ENCODE measurements at regions not wholly inside any gene's neighbourhood (a gene's known extent, or its start where the extent isn't known, plus 50 kb on each side); places are given as distances from the start of the nearest gene placed in this dataset.

- Histone ChIP-seq H3K36me3 (no peaks in the 10 kb centered on the region), H3K27ac (no peak overlapping the region), H3K4me1 (no peaks in the 10 kb centered on the region), H3K9me3 (no peaks in the 10 kb centered on the region), H3K4me3 (no peak overlapping the region), H3K27me3 (peaks cover 0 to 68% of the 10 kb centered on the region in 2 donors)
- peak; percentile 33 for ATAC-seq
- intact Hi-C loops (cut with DNase I), result no loop called here
- TF ChIP-seq CTCF (IDR thresholded peaks at IDR 0.05), result no peak
- DNase-seq, result peak in 1 of 4 donors; percentile 10
Measured at GRCh38 chr11:134583397-134583990, 171.5 kb upstream of the B3GAT1 start.

GRCh38 chr11:134582770-134583095 lies 170.7 kb upstream of the B3GAT1 start:
- Histone ChIP-seq H3K4me3 (no peak overlapping the region), H3K36me3 (no peaks in the 10 kb centered on the region), H3K27ac (no peak overlapping the region), H3K9me3 (no peaks in the 10 kb centered on the region), H3K4me1 (no peaks in the 10 kb centered on the region), H3K27me3 (peaks cover 0 to 69% of the 10 kb centered on the region in 2 donors)
- DNase-seq, result no peak
- intact Hi-C loops (cut with DNase I), result no loop called here
- ATAC-seq, result no peak
- TF ChIP-seq CTCF (IDR thresholded peaks at IDR 0.05), result no peak

- DNase-seq (no peak), ATAC-seq (no peak)
- no peak for TF ChIP-seq CTCF (IDR thresholded peaks at IDR 0.05)
- Histone ChIP-seq H3K36me3 (no peaks in the 10 kb centered on the region), H3K27me3 (peaks cover 0 to 72% of the 10 kb centered on the region in 2 donors), H3K4me3 (no peak overlapping the region), H3K4me1 (no peaks in the 10 kb centered on the region), H3K9me3 (no peaks in the 10 kb centered on the region), H3K27ac (no peak overlapping the region)
- intact Hi-C loops (cut with DNase I), result no loop called here
Measured at GRCh38 chr11:134581966-134582769, 170.1 kb upstream of the B3GAT1 start.

GRCh38 chr11:134581121-134581626 lies 169.1 kb upstream of the B3GAT1 start:
- DNase-seq, result no peak
- no peak for TF ChIP-seq CTCF (IDR thresholded peaks at IDR 0.05)
- ATAC-seq, result no peak

GRCh38 chr11:134580610-134580975 lies 168.6 kb upstream of the B3GAT1 start:
- Histone ChIP-seq H3K4me1 (no peaks in the 10 kb centered on the region), H3K27me3 (peaks cover 0 to 67% of the 10 kb centered on the region in 2 donors), H3K9me3 (no peaks in the 10 kb centered on the region), H3K27ac (no peak overlapping the region), H3K36me3 (no peaks in the 10 kb centered on the region), H3K4me3 (no peak overlapping the region)
- DNase-seq (no peak), ATAC-seq (no peak)
- TF ChIP-seq CTCF (IDR thresholded peaks at IDR 0.05), result no peak
- intact Hi-C loops (cut with DNase I), result no loop called here

More at GRCh38 chr11:134581121-134581626, 169.1 kb upstream of the B3GAT1 start:
- Histone ChIP-seq H3K9me3 (no peaks in the 10 kb centered on the region), H3K27ac (no peak overlapping the region), H3K36me3 (no peaks in the 10 kb centered on the region), H3K4me3 (no peak overlapping the region), H3K4me1 (no peaks in the 10 kb centered on the region), H3K27me3 (peaks cover 0 to 70% of the 10 kb centered on the region in 2 donors)
- intact Hi-C loops (cut with DNase I), result no loop called here

All from left lung (tissue), 4 donors.